ENCODE measurements at regions not wholly inside any gene's neighbourhood (a gene's known extent, or its start where the extent isn't known, plus 50 kb on each side); places are given as distances from the start of the nearest gene placed in this dataset.

- no peak for DNase-seq (ENCODE audit: low spot score)
- no peak overlapping the region for H3K27ac ChIP-seq
- POLR2A ChIA-PET (ENCODE audit: low non-redundant PET), result no interaction called here
- no peak for TF ChIP-seq CTCF (conservative IDR thresholded peaks at IDR 0.05; ENCODE audit: low read depth)
- CTCF ChIA-PET, result no interaction called here
Observed at GRCh38 chr2:144986691-144987090, 466.8 kb upstream of the ZEB2 start.

DNA sequence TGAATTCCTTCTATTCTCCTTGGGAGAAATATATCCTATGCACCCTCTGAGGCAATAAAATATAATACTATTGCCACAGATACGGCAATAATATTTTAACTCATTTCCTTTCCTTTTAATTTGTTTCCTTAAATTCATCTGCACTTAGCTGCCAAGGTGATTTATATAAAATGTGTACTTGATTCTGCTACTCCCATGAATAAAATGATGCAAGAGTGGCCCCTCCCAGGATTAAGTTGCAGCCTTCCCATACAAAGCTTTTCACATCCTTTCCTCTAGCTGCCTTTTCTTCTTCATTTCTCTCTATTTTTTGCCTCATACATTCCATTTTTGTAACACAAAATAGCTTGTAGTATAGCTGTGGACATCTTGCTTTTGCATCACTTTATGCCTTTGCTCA is 464.1 kb upstream of the ZEB2 start:
- DNase-seq (ENCODE audit: low spot score), result no peak
- no peak overlapping the region for H3K27ac ChIP-seq
- POLR2A ChIA-PET (ENCODE audit: low non-redundant PET), result no interaction called here
- TF ChIP-seq CTCF (conservative IDR thresholded peaks at IDR 0.05; ENCODE audit: low read depth), result no peak
- CTCF ChIA-PET, result no interaction called here

DNA sequence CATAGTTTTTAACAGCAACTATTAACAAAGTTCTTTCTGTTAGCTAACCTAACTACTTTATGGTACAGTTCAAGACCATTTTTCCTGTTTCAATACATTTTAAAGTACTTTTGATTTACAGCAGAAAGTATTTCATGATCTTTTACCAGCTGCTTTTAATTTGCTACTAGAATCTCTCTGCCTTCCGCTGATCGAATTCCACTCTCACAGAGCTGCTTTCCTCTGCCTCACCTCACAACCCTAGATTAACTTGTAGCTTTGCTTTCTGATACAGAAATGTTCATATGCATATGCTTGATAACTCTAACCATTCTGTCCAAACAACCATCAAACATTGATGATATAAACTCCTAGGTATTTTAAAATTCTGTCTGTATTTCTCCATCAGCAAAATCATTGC is 463.2 kb upstream of the ZEB2 start:
- no peak for TF ChIP-seq CTCF (conservative IDR thresholded peaks at IDR 0.05; ENCODE audit: low read depth)
- CTCF ChIA-PET, result interaction anchor here (0.5 to 0.7 kb wide), 2 partner anchors 18 to 1484 kb away, joined by 3 to 4 read pairs; no protein-coding TSS in a partner anchor
- H3K27ac ChIP-seq, result no peak overlapping the region

DNA sequence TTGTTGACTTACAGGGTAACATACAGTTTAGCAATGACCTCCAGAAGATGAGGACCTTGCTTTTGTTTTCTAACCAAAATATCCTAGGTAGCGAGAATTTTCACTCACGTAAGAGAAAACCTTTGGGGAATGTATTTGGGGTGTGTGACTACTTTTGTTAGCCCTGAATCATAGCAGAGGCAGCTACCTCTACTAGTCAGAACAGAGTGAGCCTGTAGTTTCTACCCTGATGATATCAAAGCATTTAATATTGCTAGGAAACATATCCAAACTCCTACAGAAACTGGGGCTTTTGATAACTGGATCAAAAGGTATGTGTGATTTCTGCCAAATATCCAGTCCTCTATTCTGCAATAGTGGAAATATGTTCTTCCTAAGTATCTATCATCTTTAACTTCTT is 462.6 kb upstream of the ZEB2 start:
- CTCF ChIA-PET, result interaction anchor here (0.5 to 0.7 kb wide), 4 partner anchors 18 to 1483 kb away, joined by 3 to 4 read pairs (median 3); no protein-coding TSS in a partner anchor
- POLR2A ChIA-PET (ENCODE audit: low non-redundant PET), result no interaction called here
- TF ChIP-seq CTCF (conservative IDR thresholded peaks at IDR 0.05; ENCODE audit: low read depth), result no peak
- no peak overlapping the region for H3K27ac ChIP-seq
- no peak for DNase-seq (ENCODE audit: low spot score)

More for the DNA sequence above, 463.2 kb upstream of the ZEB2 start:
- DNase-seq (ENCODE audit: low spot score), result no peak
- POLR2A ChIA-PET (ENCODE audit: low non-redundant PET), result no interaction called here

DNA sequence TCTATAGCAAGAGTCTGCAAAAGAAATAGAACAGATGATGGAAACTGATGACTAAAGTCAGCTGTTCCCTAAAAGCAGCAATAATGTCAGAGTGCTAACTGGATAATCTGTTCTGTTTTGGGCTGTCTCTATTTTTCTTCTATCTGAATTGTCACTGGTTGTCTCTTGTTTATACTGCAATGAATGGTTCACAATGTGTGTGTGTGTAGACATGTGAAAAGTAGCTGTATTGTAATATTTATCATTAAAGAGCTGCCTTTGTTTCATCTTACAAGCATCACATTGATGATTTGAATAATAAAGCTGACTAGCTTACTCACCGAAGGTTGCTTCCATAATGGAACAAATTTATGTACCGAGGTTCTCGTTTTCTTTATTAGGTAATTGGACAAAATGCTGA is 456.0 kb upstream of the ZEB2 start:
- ChIA-PET CTCF (interaction anchor here (0.6 kb wide), 1 partner anchor 1216 kb away, joined by 4 read pairs; no protein-coding TSS in a partner anchor), POLR2A (ENCODE audit: low non-redundant PET) (no interaction called here)
- no peak for DNase-seq (ENCODE audit: low spot score)
- H3K27ac ChIP-seq, result no peak overlapping the region
- no peak for TF ChIP-seq CTCF (conservative IDR thresholded peaks at IDR 0.05; ENCODE audit: low read depth)

DNA sequence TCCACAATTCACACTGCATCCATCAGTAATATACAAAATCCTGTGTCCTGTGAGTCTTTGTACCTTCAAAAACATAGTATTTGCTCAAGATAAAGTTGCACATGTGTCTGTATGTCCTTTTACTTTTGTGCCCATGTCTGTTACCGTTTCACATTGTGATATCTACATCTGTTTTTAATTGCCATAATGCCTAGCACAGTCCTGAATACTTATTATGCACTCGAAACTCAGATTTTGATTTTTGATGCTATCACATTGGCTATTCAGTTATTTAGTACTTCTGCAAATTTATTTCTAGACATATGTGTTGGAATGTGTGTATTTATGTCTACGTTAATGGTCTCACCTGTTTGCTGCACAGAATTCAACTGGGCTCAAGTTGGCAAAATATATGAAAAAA is 452.8 kb upstream of the ZEB2 start:
- no peak overlapping the region for H3K27ac ChIP-seq
- ChIA-PET POLR2A (ENCODE audit: low non-redundant PET) (no interaction called here), CTCF (no interaction called here)
- no peak for TF ChIP-seq CTCF (conservative IDR thresholded peaks at IDR 0.05; ENCODE audit: low read depth)
- DNase-seq (ENCODE audit: low spot score), result no peak
